Adrenal gland (tissue), 5 donors: ENCODE measurements at regions not wholly inside any gene's neighbourhood (a gene's known extent, or its start where the extent isn't known, plus 50 kb on each side); places are given as distances from the start of the nearest gene placed in this dataset.

Experiments
- CTCF ChIP-seq, 6 experiments: fragments of 450-650 bp in 4 of 6; fragments of 200-600 bp in 2 of 6; sonication (generic) in 1 of 6; IDR thresholded peaks; 1 replicate in 5 of 6; 2 replicates in 1 of 6; pipeline versions ENCODE4 v1.5.1 to v1.8.0; 2016 to 2021; ENCODE audit warnings: antibody characterized with exemption in 6 of 6, mild to moderate bottlenecking in 2 of 6, moderate library complexity in 1 of 6
- POLR2A ChIP-seq, 2 donors: fragments of 450-650 bp; IDR thresholded peaks; one replicate each; pipeline ENCODE4 v1.6.1; 2017; ENCODE audit warnings: antibody characterized with exemption in 2 of 2, mild to moderate bottlenecking in 2 of 2, moderate library complexity in 1 of 2
- donor health status: DM: no; HTN: no; CAD: no.

GRCh38 chr2:133957724-133958480 lies 296.0 kb upstream of the MGAT5 start:
- no peak for TF ChIP-seq CTCF (IDR thresholded peaks at IDR 0.05)
- no peak for TF ChIP-seq POLR2A (IDR thresholded peaks at IDR 0.05)
